SU-DHL-6 (cell line): ENCODE measurements at regions not wholly inside any gene's neighbourhood (a gene's known extent, or its start where the extent isn't known, plus 50 kb on each side); places are given as distances from the start of the nearest gene placed in this dataset.

Experiments
- H2AFZ ChIP-seq: fragments of 200-600 bp; sonication (generic); 2 replicates; pipeline ENCODE4 v1.6.1; 2014; ENCODE audit warnings: low read depth, mild to moderate bottlenecking, moderate library complexity, mixed read lengths, antibody characterized with exemption, low read length; ENCODE audit not compliant: severe bottlenecking
- H3F3A ChIP-seq: fragments of 200-600 bp; shearing (Covaris generic); 2 replicates; pipeline ENCODE4 v1.6.0; 2016; ENCODE audit warnings: antibody characterized with exemption, mild to moderate bottlenecking; ENCODE audit not compliant: insufficient read depth
- H3K27ac ChIP-seq: fragments of 200-600 bp; sonication (generic); 2 replicates; pipeline ENCODE4 v1.5.1; 2016; ENCODE audit warnings: low read depth, mild to moderate bottlenecking, low read length, moderate library complexity, mixed read lengths
- H3K27me3 ChIP-seq: fragments of 200-600 bp; sonication (generic), shearing (Covaris generic); 2 replicates; pipeline ENCODE4 v1.6.0; 2014; ENCODE audit warnings: mild to moderate bottlenecking, low read length
- H3K36me3 ChIP-seq: fragments of 200-600 bp; sonication (generic); 2 replicates; pipeline ENCODE4 v1.6.1; 2014; ENCODE audit warnings: mild to moderate bottlenecking, low read length, mixed read lengths
- H3K4me2 ChIP-seq: fragments of 300-600, 200-600 bp; shearing (Covaris generic), sonication (generic); 2 replicates; pipeline ENCODE4 v1.6.0; 2014; ENCODE audit warnings: low read length, low read depth, mild to moderate bottlenecking; ENCODE audit not compliant: poor library complexity, severe bottlenecking
- H3K4me3 ChIP-seq: fragments of 200-600 bp; sonication (generic); 2 replicates; pipeline ENCODE4 v1.5.1; 2014; ENCODE audit warnings: antibody characterized with exemption, low read length, mild to moderate bottlenecking, mixed read lengths; ENCODE audit not compliant: insufficient read depth, poor library complexity, severe bottlenecking
- H3K79me2 ChIP-seq: fragments of 200-600 bp; sonication (generic); 2 replicates; pipeline ENCODE4 v1.6.1; 2014; ENCODE audit warnings: mild to moderate bottlenecking, low read length, moderate library complexity; ENCODE audit not compliant: insufficient read depth
- H3K9ac ChIP-seq: fragments of 200-600 bp; sonication (generic); 2 replicates; pipeline ENCODE4 v1.7.0; 2014; ENCODE audit warnings: mild to moderate bottlenecking, low read length
- H3K9me2 ChIP-seq: fragments of 200-600 bp; sonication (generic); replicated peaks from 2 replicates; pipeline ENCODE4 v1.6.1; 2014; ENCODE audit warnings: low read length; ENCODE audit not compliant: insufficient read depth
- H3K9me3 ChIP-seq: fragments of 200-600 bp; sonication (generic); 2 replicates; pipeline ENCODE4 v1.6.1; 2014; ENCODE audit warnings: low read length, mixed read lengths; ENCODE audit not compliant: insufficient read depth
- H4K20me1 ChIP-seq: fragments of 200-600 bp; sonication (generic); 2 replicates; pipeline ENCODE4 v1.6.1; 2014; ENCODE audit warnings: low read depth, mild to moderate bottlenecking, antibody characterized with exemption, low read length, moderate library complexity, mixed read lengths
- CTCF ChIP-seq: fragments of 200-600 bp; sonication (generic); IDR thresholded peaks from one replicate; pipeline ENCODE4 v1.5.1; 2017; ENCODE audit warnings: antibody characterized with exemption, mild to moderate bottlenecking, low read length, moderate library complexity; ENCODE audit not compliant: insufficient read depth, poor library complexity, severe bottlenecking
- EZH2phosphoT487 ChIP-seq: fragments of 200-600 bp; sonication (generic), shearing (Covaris generic); conservative IDR thresholded peaks from 2 replicates; pipeline ENCODE4 v1.6.1; 2018; ENCODE audit warnings: mild to moderate bottlenecking, antibody characterized with exemption, low read length, moderate library complexity, mixed read lengths

GRCh38 chr16:85312642-85313525 is 200.6 kb upstream of the CIBAR2 start:
- H2AFZ ChIP-seq: no peak overlapping the region
- no peak overlapping the region for H3K27ac ChIP-seq
- no peaks in the 10 kb centered on the region for H3K27me3 ChIP-seq
- no peaks in the 10 kb centered on the region for H3K36me3 ChIP-seq
- H3K4me3 ChIP-seq: no peak overlapping the region
- H3F3A ChIP-seq: peaks cover 19% of the 10 kb centered on the region
- no peak overlapping the region for H3K9ac ChIP-seq
- no peaks in the 10 kb centered on the region for H3K9me3 ChIP-seq
- no peak overlapping the region for H3K4me2 ChIP-seq
- H4K20me1 ChIP-seq: no peaks in the 10 kb centered on the region
- H3K9me2 ChIP-seq: no peaks in the 10 kb centered on the region
- H3K79me2 ChIP-seq: no peaks in the 10 kb centered on the region
- TF ChIP-seq EZH2phosphoT487 (no peak), CTCF (no peak)

- Histone ChIP-seq H3K36me3 (no peaks in the 10 kb centered on the region), H4K20me1 (no peaks in the 10 kb centered on the region), H3K4me2 (no peak overlapping the region), H3K9ac (no peak overlapping the region), H3K27ac (no peak overlapping the region), H2AFZ (no peak overlapping the region), H3K27me3 (no peaks in the 10 kb centered on the region), H3K79me2 (no peaks in the 10 kb centered on the region), H3K4me3 (no peak overlapping the region), H3K9me3 (no peaks in the 10 kb centered on the region), H3K9me2 (no peaks in the 10 kb centered on the region), H3F3A (peaks cover 14% of the 10 kb centered on the region)
- TF ChIP-seq EZH2phosphoT487: no peak
- no peak for TF ChIP-seq CTCF
Measured at GRCh38 chr16:85313526-85314301, 201.4 kb upstream of the CIBAR2 start.

GRCh38 chr16:85314512-85314971 is 202.3 kb upstream of the CIBAR2 start:
- Histone ChIP-seq H4K20me1 (no peaks in the 10 kb centered on the region), H3K4me2 (no peak overlapping the region), H3F3A (peaks cover 6% of the 10 kb centered on the region), H3K9me3 (no peaks in the 10 kb centered on the region), H3K9me2 (no peaks in the 10 kb centered on the region), H2AFZ (no peak overlapping the region), H3K36me3 (no peaks in the 10 kb centered on the region), H3K79me2 (no peaks in the 10 kb centered on the region), H3K9ac (no peak overlapping the region), H3K4me3 (no peak overlapping the region), H3K27ac (no peak overlapping the region), H3K27me3 (no peaks in the 10 kb centered on the region)
- TF ChIP-seq EZH2phosphoT487 (no peak), CTCF (no peak)
